ENCODE measurements at regions not wholly inside any gene's neighbourhood (a gene's known extent, or its start where the extent isn't known, plus 50 kb on each side); places are given as distances from the start of the nearest gene placed in this dataset.

GRCh38 chr1:30372792-30373433 is 350.5 kb downstream of the MATN1 start:
- no peak overlapping the region for H3K27ac Mint-ChIP-seq (ENCODE audit: unreplicated experiment)

GRCh38 chr1:30371888-30372791 is 351.2 kb downstream of the MATN1 start:
- no peak for TF ChIP-seq CTCF (IDR thresholded peaks at IDR 0.05; ENCODE audit: insufficient read depth in 1 of 2, low read depth in 1 of 2, low read length in 1 of 2, severe bottlenecking in 1 of 2, unreplicated experiment in 1 of 2)
- no peak for DNase-seq
- Mint-ChIP-seq H3K27ac (ENCODE audit: unreplicated experiment) (no peak overlapping the region), H3K9me3 (ENCODE audit: unreplicated experiment) (no peaks in the 10 kb centered on the region), H3K4me3 (ENCODE audit: unreplicated experiment) (no peak overlapping the region), H3K36me3 (ENCODE audit: insufficient read depth, unreplicated experiment) (no peaks in the 10 kb centered on the region), H3K27me3 (ENCODE audit: insufficient read depth, unreplicated experiment) (peaks cover 11% of the 10 kb centered on the region), H3K4me1 (ENCODE audit: low read depth, unreplicated experiment) (no peaks in the 10 kb centered on the region)
- no peaks in the 10 kb centered on the region for H3K9me3 ChIP-seq
- no peak overlapping the region for H3K4me3 ChIP-seq (ENCODE audit: low read depth, low read length)
- BruUV-seq (replicated peaks): no TSS peak
- no peaks in the 10 kb centered on the region for H3K27me3 ChIP-seq (replicated peaks; ENCODE audit: control insufficient read depth, insufficient read depth, low read length)
- intact Hi-C loops (cut with micrococcal nuclease; ENCODE audit: unreplicated experiment): no loop called here
- ChIA-PET CTCF (interaction anchor here (0.6 kb wide), 1 partner anchor 954 kb away, joined by 6 read pairs; no protein-coding TSS in a partner anchor), POLR2A (no interaction called here)
- H3K4me1 ChIP-seq: no peaks in the 10 kb centered on the region
- H3K36me3 ChIP-seq (ENCODE audit: control insufficient read depth, insufficient read depth, low read length): no peaks in the 10 kb centered on the region

More at GRCh38 chr1:30372792-30373433, 350.5 kb downstream of the MATN1 start:
- Mint-ChIP-seq H3K4me3 (ENCODE audit: unreplicated experiment) (no peak overlapping the region), H3K9me3 (ENCODE audit: unreplicated experiment) (no peaks in the 10 kb centered on the region), H3K27me3 (ENCODE audit: insufficient read depth, unreplicated experiment) (peaks cover 9% of the 10 kb centered on the region), H3K36me3 (ENCODE audit: insufficient read depth, unreplicated experiment) (no peaks in the 10 kb centered on the region), H3K4me1 (ENCODE audit: low read depth, unreplicated experiment) (no peaks in the 10 kb centered on the region)
- TF ChIP-seq CTCF (IDR thresholded peaks at IDR 0.05; ENCODE audit: insufficient read depth in 1 of 2, low read depth in 1 of 2, low read length in 1 of 2, severe bottlenecking in 1 of 2, unreplicated experiment in 1 of 2): no peak
- Histone ChIP-seq H3K4me3 (ENCODE audit: low read depth, low read length) (no peak overlapping the region), H3K9me3 (no peaks in the 10 kb centered on the region), H3K27me3 (replicated peaks; ENCODE audit: control insufficient read depth, insufficient read depth, low read length) (no peaks in the 10 kb centered on the region), H3K36me3 (ENCODE audit: control insufficient read depth, insufficient read depth, low read length) (no peaks in the 10 kb centered on the region), H3K4me1 (no peaks in the 10 kb centered on the region)
- intact Hi-C loops (cut with micrococcal nuclease; ENCODE audit: unreplicated experiment): no loop called here
- ChIA-PET POLR2A (no interaction called here), CTCF (interaction anchor here (0.6 kb wide), 1 partner anchor 954 kb away, joined by 6 read pairs; no protein-coding TSS in a partner anchor)
- DNase-seq: no peak
- BruUV-seq (replicated peaks): no TSS peak

GRCh38 chr1:30371179-30371788 is 352.1 kb downstream of the MATN1 start:
- Histone ChIP-seq H3K9me3 (no peaks in the 10 kb centered on the region), H3K4me1 (no peaks in the 10 kb centered on the region), H3K36me3 (ENCODE audit: control insufficient read depth, insufficient read depth, low read length) (no peaks in the 10 kb centered on the region), H3K4me3 (ENCODE audit: low read depth, low read length) (no peak overlapping the region), H3K27me3 (replicated peaks; ENCODE audit: control insufficient read depth, insufficient read depth, low read length) (no peaks in the 10 kb centered on the region)
- DNase-seq: no peak
- no TSS peak for BruUV-seq (replicated peaks)
- no peak overlapping the region for H3K27ac Mint-ChIP-seq (ENCODE audit: unreplicated experiment)
- intact Hi-C loops (cut with micrococcal nuclease; ENCODE audit: unreplicated experiment): no loop called here
- H3K4me1 Mint-ChIP-seq (ENCODE audit: low read depth, unreplicated experiment): no peaks in the 10 kb centered on the region
- ChIA-PET POLR2A (no interaction called here), CTCF (no interaction called here)
- no peaks in the 10 kb centered on the region for H3K36me3 Mint-ChIP-seq (ENCODE audit: insufficient read depth, unreplicated experiment)
- H3K4me3 Mint-ChIP-seq (ENCODE audit: unreplicated experiment): no peak overlapping the region
- peaks cover 8% of the 10 kb centered on the region for H3K27me3 Mint-ChIP-seq (ENCODE audit: insufficient read depth, unreplicated experiment)
- no peak for TF ChIP-seq CTCF (IDR thresholded peaks at IDR 0.05; ENCODE audit: insufficient read depth in 1 of 2, low read depth in 1 of 2, low read length in 1 of 2, severe bottlenecking in 1 of 2, unreplicated experiment in 1 of 2)
- no peaks in the 10 kb centered on the region for H3K9me3 Mint-ChIP-seq (ENCODE audit: unreplicated experiment)
